Spleen (tissue), 11 donors: ENCODE measurements at regions not wholly inside any gene's neighbourhood (a gene's known extent, or its start where the extent isn't known, plus 50 kb on each side); places are given as distances from the start of the nearest gene placed in this dataset.

Experiments used
- DNase-seq: peaks from one replicate; pipeline ENCODE4 v3.0.0-alpha.2; 2020
- H3K27ac ChIP-seq, 8 donors: fragments of 200-600 bp; sonication (generic) in 7 of 8; 1 replicate in 4 of 8; 2 replicates in 4 of 8; pipeline versions ENCODE4 v1.5.0 to v1.8.0; 2016 to 2021; ENCODE audit warnings: inconsistent platforms in 4 of 8, mild to moderate bottlenecking in 4 of 8, moderate library complexity in 1 of 8
- H3K27me3 ChIP-seq, 7 donors: fragments of 200-600 bp; sonication (generic) in 6 of 7; replicated peaks in 1 of 7; 1 replicate in 4 of 7; 2 replicates in 3 of 7; pipeline versions ENCODE4 v1.5.0 to v1.8.0; 2016 to 2021; ENCODE audit warnings: inconsistent platforms in 3 of 7, mild to moderate bottlenecking in 1 of 7
- H3K36me3 ChIP-seq, 6 donors: fragments of 200-600 bp; sonication (generic) in 5 of 6; 1 replicate in 4 of 6; 2 replicates in 2 of 6; pipeline versions ENCODE4 v1.5.0 to v1.8.0; 2016 to 2021; ENCODE audit warnings: inconsistent platforms in 2 of 6
- H3K4me1 ChIP-seq, 6 donors: fragments of 200-600 bp; sonication (generic) in 5 of 6; 1 replicate in 3 of 6; 2 replicates in 3 of 6; pipeline versions ENCODE4 v1.5.0 to v1.8.0; 2016 to 2021; ENCODE audit warnings: inconsistent platforms in 3 of 6
- H3K4me3 ChIP-seq, 8 donors: fragments of 200-600 bp; sonication (generic) in 7 of 8; 1 replicate in 4 of 8; 2 replicates in 4 of 8; pipeline versions ENCODE4 v1.5.0 to v1.8.0; 2016 to 2021; ENCODE audit warnings: inconsistent platforms in 4 of 8, mild to moderate bottlenecking in 4 of 8, moderate library complexity in 2 of 8
- H3K9me3 ChIP-seq, 8 donors: fragments of 200-600 bp; sonication (generic) in 7 of 8; 1 replicate in 4 of 8; 2 replicates in 4 of 8; pipeline versions ENCODE4 v1.5.0 to v1.8.0; 2016 to 2021; ENCODE audit warnings: inconsistent platforms in 4 of 8
- POLR2A ChIP-seq, 3 donors: fragments of 450-650 bp; IDR thresholded peaks; one replicate each; pipeline ENCODE4 v1.5.1; 2017; ENCODE audit warnings: antibody characterized with exemption in 3 of 3, mild to moderate bottlenecking in 1 of 3
- POLR2AphosphoS5 ChIP-seq, 3 donors: sonication (generic); formaldehyde crosslinking; IDR thresholded peaks; one replicate each; pipeline ENCODE4 v1.5.1; 2017; ENCODE audit warnings: antibody characterized with exemption in 3 of 3
- WGBS, 5 donors: extraction: QIAGEN DNeasy Blood & Tissue Kit in 3 of 5; methylation state at CpG; one replicate each; pipeline versions ENCODE4 v1.1.5 to v1.1.7; 2013 to 2018; 5-methylcytosine and 5-hydroxymethylcytosine counted together
- intact Hi-C: fragments of 100-400 bp; cut with DNase I; formaldehyde crosslinking; loops from one replicate; pipeline ENCODE4 v1.15.0; 2023; ENCODE audit warnings: low total_unique reads
- TF ChIP-seq, protein P1 (sequence below), 11 experiments: fragments of 200-600 bp in 7 of 11; fragments of 450-650 bp in 4 of 11; sonication (generic) in 4 of 11; IDR thresholded peaks in 8 of 11; conservative IDR thresholded peaks in 3 of 11; 1 replicate in 7 of 11; 2 replicates in 4 of 11; pipeline versions ENCODE4 v1.4.0 to v1.8.0; 2016 to 2021; ENCODE audit warnings: antibody characterized with exemption in 11 of 11, inconsistent platforms in 4 of 11, mild to moderate bottlenecking in 1 of 11
- donor health status: healthy with polysubstance abuse.
- donor health status: DM: no; HTN: no; CAD: no; lungs with moderate emphysema.
- donor health status: DM: no; HTN: no; CAD: no.
- donor health status: Bipolar disorder and iron deficiency.
- donor health status: healthy.
- donor health status: DM: no; HTN: no; CAD: no.
- donor health status: DM: yes; HTN: yes; CAD: no.

DNA sequence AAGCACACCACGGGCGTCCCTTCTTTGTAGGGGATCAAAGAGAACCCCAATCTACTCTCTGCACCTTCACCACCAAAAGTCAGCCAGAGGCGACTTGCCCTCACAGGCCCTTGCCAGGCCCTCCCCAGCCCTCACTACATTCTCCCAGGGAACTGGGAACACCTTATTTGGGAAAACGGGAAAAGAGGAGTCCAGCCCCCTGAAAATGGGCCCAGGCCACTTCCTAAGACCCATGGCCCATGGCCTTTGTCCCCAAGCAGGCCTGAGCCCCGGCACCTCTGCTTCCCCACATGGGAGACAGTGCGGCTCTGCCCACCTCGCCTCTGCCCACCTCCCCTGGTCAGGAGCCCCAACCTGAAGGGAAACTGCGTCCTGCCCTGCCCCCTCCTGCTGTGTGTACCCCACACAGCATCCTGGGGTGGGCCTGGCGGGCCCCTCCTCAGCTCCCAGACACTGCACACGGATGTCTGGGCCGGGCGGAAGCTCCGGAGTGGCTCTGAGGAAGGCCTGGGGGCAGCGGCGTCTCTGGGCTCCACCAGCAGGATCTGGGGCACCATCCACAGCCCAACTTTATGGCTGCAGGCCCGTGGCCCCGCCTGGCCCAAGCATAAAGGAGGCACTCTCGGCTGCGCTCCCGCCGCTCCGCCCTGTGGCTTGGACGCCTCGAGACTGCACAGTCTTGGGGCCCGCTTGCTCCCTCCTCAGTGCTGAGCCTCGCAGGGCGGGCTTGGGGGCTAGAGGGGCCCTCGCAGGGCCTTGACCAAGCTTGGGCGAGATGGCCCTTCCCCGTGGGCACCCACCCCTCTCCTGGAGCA, 70.3 kb upstream of the GPC1 start:
- peaks cover 2 to 21% (median 15%) of the 10 kb centered on the region in 8 donors for H3K9me3 ChIP-seq
- no peak for TF ChIP-seq POLR2A (IDR thresholded peaks at IDR 0.05)
- TF ChIP-seq, protein P1, sequence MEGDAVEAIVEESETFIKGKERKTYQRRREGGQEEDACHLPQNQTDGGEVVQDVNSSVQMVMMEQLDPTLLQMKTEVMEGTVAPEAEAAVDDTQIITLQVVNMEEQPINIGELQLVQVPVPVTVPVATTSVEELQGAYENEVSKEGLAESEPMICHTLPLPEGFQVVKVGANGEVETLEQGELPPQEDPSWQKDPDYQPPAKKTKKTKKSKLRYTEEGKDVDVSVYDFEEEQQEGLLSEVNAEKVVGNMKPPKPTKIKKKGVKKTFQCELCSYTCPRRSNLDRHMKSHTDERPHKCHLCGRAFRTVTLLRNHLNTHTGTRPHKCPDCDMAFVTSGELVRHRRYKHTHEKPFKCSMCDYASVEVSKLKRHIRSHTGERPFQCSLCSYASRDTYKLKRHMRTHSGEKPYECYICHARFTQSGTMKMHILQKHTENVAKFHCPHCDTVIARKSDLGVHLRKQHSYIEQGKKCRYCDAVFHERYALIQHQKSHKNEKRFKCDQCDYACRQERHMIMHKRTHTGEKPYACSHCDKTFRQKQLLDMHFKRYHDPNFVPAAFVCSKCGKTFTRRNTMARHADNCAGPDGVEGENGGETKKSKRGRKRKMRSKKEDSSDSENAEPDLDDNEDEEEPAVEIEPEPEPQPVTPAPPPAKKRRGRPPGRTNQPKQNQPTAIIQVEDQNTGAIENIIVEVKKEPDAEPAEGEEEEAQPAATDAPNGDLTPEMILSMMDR (IDR thresholded peaks at IDR 0.05 in 8 of 11, conservative IDR thresholded peaks at IDR 0.05 in 3 of 11): no peak
- no peak for TF ChIP-seq POLR2AphosphoS5 (IDR thresholded peaks at IDR 0.05)
- WGBS, 5 donors: 81 to 90% (median 89%) methylated on average over 15 to 30 of the region's 30 CpGs
- DNase-seq: no peak
- H3K4me1 ChIP-seq: peaks cover 0 to 15% (median 4%) of the 10 kb centered on the region in 6 donors
- intact Hi-C loops: no loop called here
- no peak overlapping the region for H3K4me3 ChIP-seq
- no peaks in the 10 kb centered on the region for H3K36me3 ChIP-seq
- peaks cover 0 to 9% (median 0%) of the 10 kb centered on the region in 7 donors for H3K27me3 ChIP-seq
- H3K27ac ChIP-seq: no peak overlapping the region

DNA sequence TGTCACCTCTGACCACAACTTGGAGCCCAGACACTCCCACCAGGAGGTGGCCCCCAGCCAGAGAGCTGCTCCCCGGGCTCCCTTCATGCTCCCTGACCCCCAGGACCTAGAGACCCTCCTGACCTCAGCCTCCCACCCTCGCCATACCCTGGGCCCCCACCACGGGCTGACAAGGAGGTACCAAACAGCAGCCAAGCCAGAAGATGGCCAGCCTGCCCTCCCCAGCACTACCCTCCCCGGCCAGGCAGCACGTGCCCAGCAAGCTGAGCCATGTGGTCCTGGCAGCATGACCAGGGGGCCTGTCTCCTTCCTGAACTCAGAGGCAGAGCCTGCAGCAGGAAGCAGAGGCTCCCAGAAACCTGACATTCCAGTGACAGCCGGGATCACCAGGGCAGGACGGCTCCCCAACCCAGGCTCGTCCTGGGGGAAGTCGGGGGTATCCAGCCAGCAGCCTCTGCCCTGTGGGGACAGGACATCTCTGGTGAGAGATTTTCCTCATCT, 69.4 kb upstream of the GPC1 start:
- Histone ChIP-seq H3K36me3 (no peaks in the 10 kb centered on the region), H3K4me3 (no peak overlapping the region), H3K4me1 (peaks cover 0 to 19% (median 8%) of the 10 kb centered on the region in 6 donors), H3K27ac (no peak overlapping the region), H3K9me3 (peaks cover 0 to 12% (median 6%) of the 10 kb centered on the region in 8 donors), H3K27me3 (peaks cover 0 to 9% (median 0%) of the 10 kb centered on the region in 7 donors)
- TF ChIP-seq, protein P1 (IDR thresholded peaks at IDR 0.05 in 8 of 11, conservative IDR thresholded peaks at IDR 0.05 in 3 of 11): no peak
- no peak for TF ChIP-seq POLR2A (IDR thresholded peaks at IDR 0.05)
- WGBS, 5 donors: 51 to 63% (median 56%) methylated on average over 4 to 9 of the region's 9 CpGs
- intact Hi-C loops: no loop called here
- DNase-seq: no peak

DNA sequence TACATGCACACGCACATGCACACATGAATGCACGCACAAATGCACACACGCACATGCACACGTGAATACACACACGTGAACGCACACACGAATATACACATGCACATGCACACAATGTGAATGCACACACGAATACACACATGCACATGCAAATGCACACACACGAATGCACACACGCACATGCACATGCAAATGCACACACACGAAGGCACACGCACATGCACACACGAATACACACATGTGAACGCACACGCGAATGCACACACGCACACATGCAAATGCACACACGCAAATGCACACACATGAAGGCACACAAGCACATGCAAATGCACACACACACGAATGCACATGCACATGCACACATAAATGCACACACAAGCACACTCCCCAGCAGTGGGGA, 68.6 kb upstream of the GPC1 start:
- TF ChIP-seq, protein P1 (IDR thresholded peaks at IDR 0.05 in 8 of 11, conservative IDR thresholded peaks at IDR 0.05 in 3 of 11): no peak
- TF ChIP-seq POLR2A (IDR thresholded peaks at IDR 0.05) (no peak), POLR2AphosphoS5 (IDR thresholded peaks at IDR 0.05) (no peak)
- no peaks in the 10 kb centered on the region for H3K36me3 ChIP-seq
- no peak for DNase-seq
- intact Hi-C loops: no loop called here
- WGBS, 5 donors: 89 to 95% (median 93%) methylated on average over 18 to 19 of the region's 19 CpGs
- no peak overlapping the region for H3K4me3 ChIP-seq
- peaks cover 0 to 26% (median 8%) of the 10 kb centered on the region in 6 donors for H3K4me1 ChIP-seq
- H3K27me3 ChIP-seq: peaks cover 0 to 9% (median 0%) of the 10 kb centered on the region in 7 donors
- peaks cover 0 to 3% (median 0%) of the 10 kb centered on the region in 8 donors for H3K9me3 ChIP-seq
- no peak overlapping the region for H3K27ac ChIP-seq

DNA sequence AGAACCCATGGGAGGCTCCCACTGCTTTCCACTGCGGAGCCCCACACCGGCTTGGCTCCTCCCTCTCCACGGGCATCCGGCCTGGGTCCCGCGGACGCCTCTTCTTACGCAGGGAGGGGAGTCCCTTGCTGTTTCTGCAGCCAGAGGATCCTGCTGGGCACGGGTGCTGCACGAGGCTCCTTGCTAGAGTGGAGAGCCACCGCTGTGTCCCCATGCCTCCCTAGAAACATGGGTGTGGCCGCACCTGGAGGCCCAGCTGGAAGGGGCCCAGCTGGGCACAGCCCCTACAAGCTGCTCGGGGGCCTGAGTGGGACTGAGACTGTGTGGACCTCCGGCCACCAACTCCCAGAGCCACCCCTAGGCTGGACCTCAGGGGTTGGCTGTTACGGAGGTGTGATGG, 67.7 kb upstream of the GPC1 start:
- Histone ChIP-seq H3K36me3 (no peaks in the 10 kb centered on the region), H3K27me3 (peaks cover 0 to 7% (median 0%) of the 10 kb centered on the region in 7 donors), H3K9me3 (no peaks in the 10 kb centered on the region), H3K4me1 (peaks cover 0 to 31% (median 8%) of the 10 kb centered on the region in 6 donors), H3K4me3 (no peak overlapping the region), H3K27ac (no peak overlapping the region)
- DNase-seq: no peak
- WGBS, 5 donors: 86 to 94% (median 91%) methylated on average over 13 to 15 of the region's 15 CpGs
- intact Hi-C loops: no loop called here
- TF ChIP-seq, protein P1 (IDR thresholded peaks at IDR 0.05 in 8 of 11, conservative IDR thresholded peaks at IDR 0.05 in 3 of 11): no peak
- TF ChIP-seq POLR2A (IDR thresholded peaks at IDR 0.05) (no peak), POLR2AphosphoS5 (IDR thresholded peaks at IDR 0.05) (no peak)
